Hepatocyte (in vitro differentiated cells): ENCODE measurements at regions not wholly inside any gene's neighbourhood (a gene's known extent, or its start where the extent isn't known, plus 50 kb on each side); places are given as distances from the start of the nearest gene placed in this dataset.

ENCODE experiments used
- DNase-seq: peaks from one replicate; pipeline ENCODE4 v3.0.0-alpha.2; 2016; ENCODE audit warnings: low spot score
- H2AFZ ChIP-seq: fragments of 200-600 bp; sonication (generic); 2 replicates; pipeline ENCODE4 v1.6.0; 2016; ENCODE audit warnings: antibody characterized with exemption, mild to moderate bottlenecking
- H3K27ac ChIP-seq: fragments of 200-600 bp; sonication (generic); 2 replicates; pipeline ENCODE4 v1.5.1; 2016; ENCODE audit warnings: mild to moderate bottlenecking
- H3K27me3 ChIP-seq: fragments of 200-600 bp; sonication (generic); 2 replicates; pipeline ENCODE4 v1.6.1; 2016
- H3K36me3 ChIP-seq: fragments of 200-600 bp; sonication (generic); replicated peaks from 2 replicates; pipeline ENCODE4 v1.5.1; 2016; ENCODE audit warnings: low read depth; ENCODE audit not compliant: insufficient read depth
- H3K4me1 ChIP-seq: fragments of 200-600 bp; sonication (generic); 2 replicates; pipeline ENCODE4 v1.5.1; 2016; ENCODE audit warnings: mild to moderate bottlenecking, moderate library complexity; ENCODE audit not compliant: insufficient read depth
- H3K4me2 ChIP-seq: fragments of 200-600 bp; sonication (generic); 2 replicates; pipeline ENCODE4 v1.6.0; 2016
- H3K4me3 ChIP-seq: fragments of 200-600 bp; sonication (generic); 2 replicates; pipeline ENCODE4 v1.5.1; 2016; ENCODE audit warnings: mild to moderate bottlenecking
- H3K79me2 ChIP-seq: fragments of 200-600 bp; sonication (generic); 2 replicates; pipeline ENCODE4 v1.6.0; 2017; ENCODE audit warnings: mild to moderate bottlenecking
- H3K9me2 ChIP-seq: fragments of 200-600 bp; sonication (generic); replicated peaks from 2 replicates; pipeline ENCODE4 v1.6.0; 2017; ENCODE audit warnings: mild to moderate bottlenecking; ENCODE audit not compliant: insufficient read depth
- H3K9me3 ChIP-seq: fragments of 200-600 bp; sonication (generic); 2 replicates; pipeline ENCODE4 v1.5.1; 2016; ENCODE audit warnings: low read depth, mild to moderate bottlenecking
- H4K20me1 ChIP-seq: fragments of 200-600 bp; sonication (generic); 2 replicates; pipeline ENCODE4 v1.6.0; 2016; ENCODE audit warnings: mild to moderate bottlenecking; ENCODE audit not compliant: insufficient read depth, poor library complexity, severe bottlenecking
- EZH2 ChIP-seq: fragments of 200-600 bp; sonication (generic); IDR thresholded peaks from 2 replicates; pipeline ENCODE4 v1.6.1; 2016; ENCODE audit warnings: antibody characterized with exemption, mild to moderate bottlenecking, borderline replicate concordance
- EZH2phosphoT487 ChIP-seq: fragments of 200-600 bp; sonication (generic); IDR thresholded peaks from one replicate; pipeline ENCODE4 v1.6.1; 2018; ENCODE audit warnings: antibody characterized with exemption, mild to moderate bottlenecking, low read depth, moderate library complexity; ENCODE audit not compliant: unreplicated experiment, severe bottlenecking
- WGBS: methylation state at CpG from one replicate; pipeline ENCODE4 v1.1.6; 2016; ENCODE audit warnings: low lambda C conversion rate; ENCODE audit errors: missing lambda C conversion rate; 5-methylcytosine and 5-hydroxymethylcytosine counted together
- TF ChIP-seq, protein P1 (sequence below): fragments of 200-600 bp; sonication (generic); IDR thresholded peaks from 2 replicates; pipeline ENCODE4 v1.5.1; 2016; ENCODE audit warnings: antibody characterized with exemption, mild to moderate bottlenecking; ENCODE audit not compliant: poor library complexity

DNA sequence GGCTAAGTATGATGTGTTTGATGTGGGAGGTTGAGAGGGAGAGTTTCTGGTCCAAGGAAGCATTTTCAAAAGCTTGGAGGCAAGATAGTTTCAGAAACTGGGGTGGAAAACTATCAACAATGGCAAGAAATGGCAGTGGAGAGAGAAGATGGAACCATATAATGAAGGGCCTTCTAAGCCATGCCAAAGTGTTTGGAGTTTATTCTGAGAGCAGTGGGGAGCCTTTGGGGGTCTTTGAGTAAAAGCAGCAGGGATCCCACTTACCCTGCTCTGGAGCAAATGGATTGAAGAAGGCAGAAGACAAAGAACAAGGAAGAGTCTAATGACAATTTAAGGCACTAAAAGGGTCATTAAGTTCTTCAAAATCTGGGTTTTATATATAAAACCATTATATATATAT, 538.9 kb downstream of the UTRN start:
- H3K36me3 ChIP-seq: no peaks in the 10 kb centered on the region
- no peaks in the 10 kb centered on the region for H3K9me2 ChIP-seq
- no peaks in the 10 kb centered on the region for H3K79me2 ChIP-seq
- no peak overlapping the region for H3K4me2 ChIP-seq
- no peak overlapping the region for H3K27ac ChIP-seq
- H2AFZ ChIP-seq: no peak overlapping the region
- no peaks in the 10 kb centered on the region for H3K4me1 ChIP-seq
- H3K9me3 ChIP-seq: no peaks in the 10 kb centered on the region
- no peak for TF ChIP-seq EZH2
- no peak for TF ChIP-seq EZH2phosphoT487
- TF ChIP-seq, protein P1, sequence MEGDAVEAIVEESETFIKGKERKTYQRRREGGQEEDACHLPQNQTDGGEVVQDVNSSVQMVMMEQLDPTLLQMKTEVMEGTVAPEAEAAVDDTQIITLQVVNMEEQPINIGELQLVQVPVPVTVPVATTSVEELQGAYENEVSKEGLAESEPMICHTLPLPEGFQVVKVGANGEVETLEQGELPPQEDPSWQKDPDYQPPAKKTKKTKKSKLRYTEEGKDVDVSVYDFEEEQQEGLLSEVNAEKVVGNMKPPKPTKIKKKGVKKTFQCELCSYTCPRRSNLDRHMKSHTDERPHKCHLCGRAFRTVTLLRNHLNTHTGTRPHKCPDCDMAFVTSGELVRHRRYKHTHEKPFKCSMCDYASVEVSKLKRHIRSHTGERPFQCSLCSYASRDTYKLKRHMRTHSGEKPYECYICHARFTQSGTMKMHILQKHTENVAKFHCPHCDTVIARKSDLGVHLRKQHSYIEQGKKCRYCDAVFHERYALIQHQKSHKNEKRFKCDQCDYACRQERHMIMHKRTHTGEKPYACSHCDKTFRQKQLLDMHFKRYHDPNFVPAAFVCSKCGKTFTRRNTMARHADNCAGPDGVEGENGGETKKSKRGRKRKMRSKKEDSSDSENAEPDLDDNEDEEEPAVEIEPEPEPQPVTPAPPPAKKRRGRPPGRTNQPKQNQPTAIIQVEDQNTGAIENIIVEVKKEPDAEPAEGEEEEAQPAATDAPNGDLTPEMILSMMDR: no peak
- no peaks in the 10 kb centered on the region for H4K20me1 ChIP-seq
- DNase-seq: no peak
- no peak overlapping the region for H3K4me3 ChIP-seq
- no peaks in the 10 kb centered on the region for H3K27me3 ChIP-seq

DNA sequence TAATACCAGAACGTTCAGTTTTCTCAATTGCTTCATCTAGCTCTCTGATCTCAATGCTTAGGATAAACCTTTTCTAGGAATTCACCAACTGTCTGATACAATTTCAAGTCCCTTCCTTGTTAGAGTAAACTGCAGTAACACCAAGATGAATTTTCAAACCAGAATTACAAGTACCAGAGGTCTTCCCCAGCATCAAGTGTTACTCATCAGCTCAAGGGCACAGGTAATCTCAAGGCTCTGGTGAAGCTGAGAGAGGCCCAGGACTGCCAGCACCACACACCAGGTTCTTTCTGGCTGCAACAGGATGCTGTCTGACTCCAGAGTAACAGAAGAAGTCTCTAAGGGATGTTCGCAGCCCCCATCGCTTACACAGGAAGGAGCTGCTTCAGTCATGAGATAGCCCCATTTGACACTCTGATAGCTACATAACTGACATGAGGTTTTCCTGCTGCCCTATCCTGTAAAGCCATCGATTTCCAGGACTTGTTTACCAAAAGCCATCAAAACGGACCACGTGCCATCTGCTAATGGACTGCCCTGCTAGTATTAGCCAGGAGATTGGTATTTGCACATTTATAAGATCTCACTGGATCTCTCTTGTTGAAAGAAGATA, 549.4 kb downstream of the UTRN start:
- no peaks in the 10 kb centered on the region for H3K9me2 ChIP-seq
- no peaks in the 10 kb centered on the region for H4K20me1 ChIP-seq
- H3K9me3 ChIP-seq: no peaks in the 10 kb centered on the region
- no peak overlapping the region for H3K4me2 ChIP-seq
- H3K27me3 ChIP-seq: no peaks in the 10 kb centered on the region
- no peak overlapping the region for H3K27ac ChIP-seq
- TF ChIP-seq, protein P1: no peak
- TF ChIP-seq EZH2 (no peak), EZH2phosphoT487 (no peak)
- H3K4me1 ChIP-seq: no peaks in the 10 kb centered on the region
- DNase-seq: no peak
- no peak overlapping the region for H3K4me3 ChIP-seq
- no peak overlapping the region for H2AFZ ChIP-seq
- WGBS: 72% methylated on average over 6 of the region's 6 CpGs
- no peaks in the 10 kb centered on the region for H3K36me3 ChIP-seq
- no peaks in the 10 kb centered on the region for H3K79me2 ChIP-seq

DNA sequence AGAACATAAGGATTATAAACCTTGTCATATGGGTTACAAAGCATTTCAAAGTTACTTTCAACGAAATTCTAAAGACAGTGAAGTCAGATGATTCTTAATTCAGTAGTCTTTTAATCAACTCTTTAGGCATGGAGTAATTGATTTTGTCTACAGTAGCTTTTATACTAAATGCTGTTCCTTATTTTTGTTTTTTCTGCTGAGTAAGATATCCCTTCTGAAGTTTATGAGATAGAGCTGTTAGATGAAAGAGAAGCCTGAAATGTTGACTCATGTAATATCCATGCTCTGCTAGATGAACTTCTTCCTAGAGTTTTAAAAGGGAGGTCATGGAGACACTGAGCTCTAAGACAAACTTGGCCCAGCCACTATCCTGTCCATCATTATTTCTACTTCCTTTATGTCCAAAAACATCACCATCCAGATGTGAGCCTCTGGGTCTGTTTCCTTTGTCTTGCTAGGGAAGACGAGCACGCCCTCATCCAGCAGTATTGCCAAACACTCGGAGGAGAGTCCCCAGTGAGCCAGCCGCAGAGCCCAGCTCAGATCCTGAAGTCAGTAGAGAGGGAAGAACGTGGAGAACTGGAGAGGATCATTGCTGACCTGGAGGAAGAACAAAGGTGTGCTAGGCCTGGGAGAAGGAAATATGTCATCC, 550.3 kb downstream of the UTRN start:
- 96% methylated on average over 6 of the region's 6 CpGs for WGBS
- H3K4me3 ChIP-seq: no peak overlapping the region
- H3K36me3 ChIP-seq: no peaks in the 10 kb centered on the region
- no peak overlapping the region for H2AFZ ChIP-seq
- no peaks in the 10 kb centered on the region for H4K20me1 ChIP-seq
- no peaks in the 10 kb centered on the region for H3K4me1 ChIP-seq
- H3K4me2 ChIP-seq: no peak overlapping the region
- no peak for DNase-seq
- H3K27ac ChIP-seq: no peak overlapping the region
- TF ChIP-seq EZH2phosphoT487 (no peak), EZH2 (no peak)
- TF ChIP-seq, protein P1: no peak
- H3K27me3 ChIP-seq: no peaks in the 10 kb centered on the region
- no peaks in the 10 kb centered on the region for H3K9me2 ChIP-seq
- H3K79me2 ChIP-seq: no peaks in the 10 kb centered on the region
- no peaks in the 10 kb centered on the region for H3K9me3 ChIP-seq
